Activated naive CD4-positive, alpha-beta T cell treated with anti-CD3 and anti-CD28 coated beads, Interleukin-2, amount 50 U/mL, for 72 hours (primary cell): ENCODE measurements at regions not wholly inside any gene's neighbourhood (a gene's known extent, or its start where the extent isn't known, plus 50 kb on each side); places are given as distances from the start of the nearest gene placed in this dataset.
"Not testable (repeated sequence)": the region's sequence is repeated elsewhere in the genome, so short reads cannot be mapped to it uniquely, and the experiment has no call there.

ENCODE experiments used
- ATAC-seq, 2 donors: fragments of 150-1000 bp; cut with Tn5 transposase; 2 replicates each; pipeline ENCODE4 v1.10.0; 2021; ENCODE audit warnings: mild to moderate bottlenecking in 2 of 2, moderate library complexity in 2 of 2
- DNase-seq, 2 donors: peaks; one replicate each; pipeline ENCODE4 v3.0.0; 2021 to 2022; ENCODE audit warnings: low spot score in 2 of 2
- H3K27ac Mint-ChIP-seq, 2 donors: one replicate each; pipeline ENCODE4 v1.8.0; 2022; ENCODE audit warnings: mild to moderate bottlenecking in 2 of 2, mixed read lengths in 2 of 2
- H3K36me3 Mint-ChIP-seq, 2 donors: one replicate each; pipeline ENCODE4 v1.8.0; 2022; ENCODE audit warnings: mixed read lengths in 2 of 2
- H3K9me3 Mint-ChIP-seq, 2 donors: one replicate each; pipeline ENCODE4 v1.8.0; 2022; ENCODE audit warnings: mixed read lengths in 2 of 2

DNA sequence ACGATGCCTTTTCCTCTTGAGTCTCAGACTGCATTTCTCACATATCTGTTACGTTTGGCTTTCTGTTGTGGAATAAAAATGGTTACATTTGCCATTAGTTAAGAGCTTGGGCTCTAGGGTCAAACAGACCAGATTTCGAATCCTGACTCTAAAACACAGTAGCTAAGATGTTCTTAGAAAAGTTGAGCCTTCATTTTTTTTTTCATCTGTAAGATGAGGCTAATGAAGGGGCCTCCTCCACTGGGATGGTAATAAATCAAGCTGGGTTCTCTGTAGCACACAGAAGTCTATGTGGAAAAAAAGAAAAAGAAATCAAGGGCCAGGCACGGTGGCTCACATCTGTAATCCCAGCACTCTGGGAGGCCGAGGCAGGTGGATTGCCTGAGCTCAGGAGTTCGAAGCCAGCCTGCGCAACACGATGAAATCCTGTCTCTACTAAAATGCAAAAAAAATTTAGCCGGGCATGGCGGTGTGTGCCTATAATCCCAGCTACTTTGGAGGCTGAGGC, 49.9 kb upstream of the CAPRIN1 start:
- H3K27ac Mint-ChIP-seq, result no peak overlapping the region
- H3K36me3 Mint-ChIP-seq, result no peaks in the 10 kb centered on the region
- DNase-seq, result no peak
- H3K9me3 Mint-ChIP-seq, result no peaks in the 10 kb centered on the region
- ATAC-seq, result no peak

DNA sequence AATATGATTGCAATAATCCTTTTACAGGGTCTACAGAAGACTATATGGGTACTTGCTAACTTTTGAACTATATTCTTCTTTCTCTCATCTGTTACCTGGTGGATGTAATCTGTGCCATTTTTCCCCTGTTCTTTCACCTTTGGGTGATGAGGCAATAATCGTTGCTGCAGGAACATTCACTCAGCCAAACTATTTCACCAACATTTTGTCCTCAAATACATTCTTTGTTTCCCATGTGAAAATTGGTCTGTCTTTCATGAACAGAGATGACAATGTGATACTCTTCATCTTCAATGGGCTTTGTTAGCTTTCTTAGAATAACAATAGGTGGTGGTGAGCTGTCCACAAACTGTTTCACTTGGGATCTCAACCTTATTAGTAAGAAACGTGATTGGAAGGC, 52.1 kb upstream of the CAPRIN1 start:
- H3K9me3 Mint-ChIP-seq, result no peaks in the 10 kb centered on the region
- DNase-seq (no peak), ATAC-seq (no peak)
- H3K27ac Mint-ChIP-seq, result no peak overlapping the region
- no peaks in the 10 kb centered on the region for H3K36me3 Mint-ChIP-seq

DNA sequence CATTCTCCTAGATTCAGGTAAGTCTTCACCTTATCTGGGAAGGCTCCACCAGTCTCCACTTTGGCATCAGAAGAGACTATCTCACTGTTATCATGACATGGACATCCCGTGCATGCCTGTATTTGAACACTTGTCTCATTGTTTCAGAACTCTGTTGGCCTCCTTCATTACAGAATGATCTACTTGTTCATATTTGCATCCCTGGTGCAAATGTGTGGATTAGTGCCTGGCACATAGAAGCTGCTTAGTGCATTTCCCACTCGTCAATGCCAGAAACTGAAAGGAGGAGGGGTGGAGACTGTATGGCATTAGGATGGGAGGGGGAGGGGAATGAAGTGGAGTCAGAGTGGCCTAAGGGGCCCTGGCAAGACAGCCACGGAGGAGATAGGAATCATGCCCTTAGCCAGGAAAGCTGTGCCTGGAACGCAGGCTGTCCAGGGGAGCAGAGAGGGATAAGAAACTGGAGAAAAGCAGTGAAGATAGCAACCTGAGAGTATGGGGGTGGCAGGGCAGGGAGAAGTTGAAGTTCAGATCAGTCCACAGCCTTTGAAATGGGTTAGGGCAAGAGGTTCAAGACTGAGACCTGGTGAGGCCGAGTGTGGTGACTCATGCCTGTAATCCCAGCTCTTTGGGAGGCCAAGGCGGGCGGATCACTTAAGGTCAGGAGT, 53.8 kb upstream of the CAPRIN1 start:
- Mint-ChIP-seq H3K27ac (no peak overlapping the region), H3K36me3 (no peaks in the 10 kb centered on the region), H3K9me3 (no peaks in the 10 kb centered on the region)
- ATAC-seq (peak in 1 of 2 donors; percentile 21), DNase-seq (no peak)

DNA sequence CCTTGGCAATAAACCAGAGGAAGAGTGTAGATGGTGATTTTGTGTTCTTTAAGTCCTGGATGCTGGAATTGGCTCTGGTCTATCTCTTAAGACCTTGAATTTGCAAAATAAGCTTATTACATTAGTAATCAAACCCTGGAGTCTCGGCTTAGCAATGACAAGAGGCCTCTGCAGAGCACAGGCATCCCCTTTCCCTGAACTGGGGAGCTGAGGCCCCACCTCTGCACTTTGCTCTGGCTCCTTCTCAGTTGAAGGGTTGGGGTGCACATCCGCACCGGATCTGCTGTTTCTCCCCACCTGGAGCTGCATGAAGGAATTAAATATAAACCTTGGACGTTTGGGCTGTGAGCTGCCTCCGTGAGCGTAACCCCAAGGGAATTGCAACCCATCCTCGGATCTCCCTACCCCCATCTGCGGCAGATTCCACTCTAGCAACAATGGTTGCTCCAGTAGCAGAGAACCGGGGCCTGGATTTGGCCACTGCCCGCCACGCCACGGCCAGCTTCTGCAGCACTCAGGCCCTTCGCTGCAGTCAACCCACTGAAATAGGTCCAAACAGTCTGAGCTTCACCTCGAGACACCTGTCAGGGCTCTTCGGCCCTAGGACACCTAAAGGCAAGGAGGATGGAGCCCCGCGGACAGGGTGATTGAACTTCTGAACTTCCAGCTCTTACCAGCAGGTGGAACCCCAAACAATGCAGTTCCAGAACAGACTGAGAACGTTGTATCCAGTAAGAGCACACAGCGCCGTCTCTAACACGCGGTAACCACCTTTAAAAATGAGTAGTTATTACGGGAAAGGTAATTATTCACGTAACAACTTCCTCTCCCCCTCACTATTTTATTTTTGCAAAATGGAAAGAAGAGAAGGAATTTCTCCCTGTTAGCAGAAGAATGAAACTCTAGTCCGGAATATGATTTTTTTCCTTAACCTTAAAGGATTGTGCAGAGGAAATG, 54.8 kb upstream of the CAPRIN1 start:
- H3K36me3 Mint-ChIP-seq, result no peaks in the 10 kb centered on the region
- ATAC-seq (peak; percentile 96 to 99), DNase-seq (peak in 1 of 2 donors; percentile 75)
- H3K27ac Mint-ChIP-seq, result no peak overlapping the region
- no peaks in the 10 kb centered on the region for H3K9me3 Mint-ChIP-seq

DNA sequence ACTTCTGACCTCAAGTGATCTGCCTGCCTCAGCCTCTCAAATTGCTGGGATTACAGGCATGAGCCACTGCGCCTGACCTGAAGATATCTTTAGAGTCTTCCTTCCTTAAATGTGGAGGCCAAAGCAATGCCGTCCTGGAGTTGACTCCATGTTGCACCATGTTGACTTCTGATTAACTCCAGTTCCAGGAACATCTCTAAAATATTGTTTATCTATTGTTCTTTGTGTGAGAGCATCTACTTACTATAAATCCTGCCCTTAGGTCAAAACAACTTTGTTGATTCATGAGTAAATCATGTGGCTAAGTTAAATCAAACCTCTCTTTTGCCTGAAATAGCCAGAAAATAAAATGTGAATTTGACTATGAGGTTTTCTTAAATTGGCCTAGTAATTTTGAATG, 56.6 kb upstream of the CAPRIN1 start:
- DNase-seq (no peak), ATAC-seq (no peak)
- no peak overlapping the region for H3K27ac Mint-ChIP-seq
- H3K36me3 Mint-ChIP-seq, result no peaks in the 10 kb centered on the region
- H3K9me3 Mint-ChIP-seq, result no peaks in the 10 kb centered on the region

DNA sequence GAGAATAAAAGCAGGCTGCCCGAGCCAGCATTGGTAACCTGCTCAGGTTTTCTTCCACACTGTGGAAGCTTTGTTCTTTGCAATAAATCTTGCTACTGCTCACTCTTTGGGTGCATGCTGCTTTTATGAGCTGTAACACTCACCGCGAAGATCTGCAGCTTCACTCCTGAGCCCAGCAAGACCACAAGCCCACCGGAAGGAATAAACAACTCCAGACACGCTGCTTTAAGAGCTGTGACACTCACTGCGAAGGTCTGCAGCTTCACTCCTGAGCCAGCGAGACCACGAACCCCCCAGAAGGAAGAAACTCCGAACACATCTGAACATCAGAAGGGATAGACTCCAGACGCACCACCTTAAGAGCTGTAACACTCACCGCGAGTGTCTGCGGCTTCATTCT, 60.4 kb upstream of the CAPRIN1 start:
- DNase-seq, ATAC-seq, H3K36me3 Mint-ChIP-seq, H3K9me3 Mint-ChIP-seq, H3K27ac Mint-ChIP-seq: not testable (repeated sequence)

DNA sequence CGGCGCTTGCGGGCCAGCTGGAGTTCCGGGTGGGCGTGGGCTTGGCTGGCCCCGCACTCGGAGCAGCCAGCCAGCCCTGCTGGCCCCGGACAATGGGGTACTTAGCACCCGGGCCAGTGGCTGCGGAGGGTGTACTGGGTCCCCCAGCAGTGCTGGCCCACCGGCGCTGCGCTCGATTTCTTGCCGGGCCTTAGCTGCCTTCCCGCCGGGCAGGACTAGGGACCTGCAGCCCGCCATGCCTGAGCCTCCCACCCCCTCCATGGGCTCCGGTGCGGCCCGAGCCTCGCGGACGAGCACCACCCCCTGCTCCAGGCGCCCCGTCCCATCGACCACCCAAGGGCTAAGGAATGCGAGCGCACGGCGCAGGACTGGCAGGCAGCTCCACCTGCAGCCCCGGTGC, 61.4 kb upstream of the CAPRIN1 start:
- not testable (repeated sequence) for DNase-seq, H3K36me3 Mint-ChIP-seq, H3K27ac Mint-ChIP-seq, H3K9me3 Mint-ChIP-seq, ATAC-seq

DNA sequence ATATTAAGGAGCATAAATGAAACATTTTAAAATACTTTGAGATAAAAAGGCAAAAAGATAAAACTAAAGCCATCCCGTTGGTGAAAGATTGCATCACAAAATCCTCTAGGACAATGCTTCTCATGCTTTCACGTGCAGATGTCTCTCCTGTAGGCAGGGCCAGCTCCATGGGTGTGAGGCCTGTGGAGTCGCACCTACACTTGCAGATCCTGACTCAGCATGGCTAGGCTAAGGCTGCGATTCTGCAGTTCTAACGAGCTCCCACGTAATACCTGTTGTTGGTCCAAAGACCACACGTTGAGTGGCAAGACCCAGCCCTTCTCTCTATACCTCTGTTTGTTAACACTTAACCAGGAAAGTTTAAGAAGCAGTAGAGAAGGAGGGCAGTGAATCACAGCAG, 62.1 kb upstream of the CAPRIN1 start:
- no peak for ATAC-seq
- no peak for DNase-seq
- Mint-ChIP-seq H3K27ac (no peak overlapping the region), H3K36me3 (no peaks in the 10 kb centered on the region), H3K9me3 (no peaks in the 10 kb centered on the region)

DNA sequence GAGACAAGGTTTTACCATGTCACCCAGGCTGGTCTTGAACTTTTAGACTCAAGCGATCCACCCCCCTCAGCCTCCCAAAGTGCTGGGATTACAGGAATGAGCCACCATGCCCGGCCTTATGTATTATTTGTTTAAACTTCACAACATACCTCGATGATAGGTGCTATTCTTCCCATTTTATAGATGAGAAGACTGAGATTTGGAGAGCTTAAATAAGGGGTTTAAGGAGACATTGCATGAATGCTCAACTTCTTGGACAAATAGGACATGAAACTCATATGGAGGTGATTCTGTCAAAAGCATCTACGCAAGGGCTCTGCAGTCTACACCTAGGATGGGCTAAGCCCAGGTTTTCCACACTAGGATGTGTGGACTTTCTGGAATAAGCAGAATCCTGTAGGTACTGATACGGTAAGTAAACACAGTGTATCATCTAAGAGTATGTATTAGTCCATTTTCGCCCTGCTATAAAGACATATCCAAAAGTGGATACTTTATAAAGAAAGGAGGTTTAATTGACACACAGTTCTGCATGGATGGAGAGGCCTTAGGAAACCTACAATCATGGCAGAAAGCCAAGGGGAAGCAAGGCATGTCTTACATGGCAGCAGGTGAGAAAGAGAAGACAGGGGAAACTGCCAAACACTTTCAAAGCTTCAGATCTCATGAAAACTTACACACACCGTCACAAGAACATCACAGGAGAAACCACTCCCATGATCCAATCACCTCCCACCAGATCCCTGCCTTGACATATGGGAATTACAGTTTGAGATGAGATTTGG, 62.8 kb upstream of the CAPRIN1 start:
- DNase-seq, result no peak
- Mint-ChIP-seq H3K36me3 (no peaks in the 10 kb centered on the region), H3K27ac (no peak overlapping the region), H3K9me3 (no peaks in the 10 kb centered on the region)
- no peak for ATAC-seq

DNA sequence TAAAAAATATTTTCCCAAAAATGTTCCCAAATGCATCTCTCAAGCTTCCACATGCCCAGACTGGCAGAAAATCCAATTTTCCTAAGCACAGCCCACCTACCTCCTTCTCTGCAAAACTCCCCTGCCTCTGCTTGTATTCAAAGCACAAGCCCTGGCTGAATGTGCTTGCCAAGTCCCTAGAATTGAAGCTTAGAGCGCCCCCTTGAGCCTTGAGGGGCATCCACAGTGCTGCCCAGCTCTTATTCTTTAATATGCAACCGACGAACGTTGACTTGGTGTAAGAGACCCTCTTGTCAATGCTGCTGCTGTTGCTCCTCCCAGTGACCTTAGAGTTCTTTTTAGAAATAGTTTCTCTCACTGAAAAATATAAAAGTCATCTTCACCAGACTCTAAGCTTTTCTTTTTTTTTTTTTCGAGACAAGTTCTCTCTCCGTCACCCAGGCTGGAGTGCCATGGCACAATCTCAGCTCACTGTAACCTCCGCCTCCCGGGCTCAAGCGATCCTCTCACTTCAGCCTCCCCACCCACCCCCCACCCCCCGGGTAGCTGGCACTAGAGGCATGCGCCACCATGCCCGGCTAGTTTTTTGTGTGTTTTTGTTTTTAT, 63.5 kb upstream of the CAPRIN1 start:
- Mint-ChIP-seq H3K36me3 (no peaks in the 10 kb centered on the region), H3K9me3 (no peaks in the 10 kb centered on the region), H3K27ac (no peak overlapping the region)
- peak; percentile 80 to 87 for ATAC-seq
- peak in 1 of 2 donors; percentile 81 for DNase-seq

DNA sequence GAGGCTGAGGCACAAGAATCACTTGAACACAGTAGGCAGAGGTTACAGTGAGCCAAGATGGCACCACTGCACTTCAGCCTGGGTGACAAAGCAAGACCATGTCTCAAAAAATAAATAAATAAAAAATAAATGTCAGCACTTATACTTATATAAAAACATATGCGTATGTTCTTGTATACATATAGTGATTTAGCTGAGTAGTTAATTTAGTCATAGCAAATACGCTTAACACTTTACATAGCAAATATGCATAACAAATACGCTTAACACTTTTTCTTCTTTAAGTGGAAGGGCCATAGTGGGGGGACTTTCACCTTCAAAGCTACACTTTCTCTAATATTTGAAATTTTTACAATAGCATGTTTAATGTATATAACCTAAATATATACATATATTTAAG, 64.0 kb upstream of the CAPRIN1 start:
- ATAC-seq, result no peak
- Mint-ChIP-seq H3K9me3 (no peaks in the 10 kb centered on the region), H3K36me3 (no peaks in the 10 kb centered on the region), H3K27ac (no peak overlapping the region)
- DNase-seq, result no peak

DNA sequence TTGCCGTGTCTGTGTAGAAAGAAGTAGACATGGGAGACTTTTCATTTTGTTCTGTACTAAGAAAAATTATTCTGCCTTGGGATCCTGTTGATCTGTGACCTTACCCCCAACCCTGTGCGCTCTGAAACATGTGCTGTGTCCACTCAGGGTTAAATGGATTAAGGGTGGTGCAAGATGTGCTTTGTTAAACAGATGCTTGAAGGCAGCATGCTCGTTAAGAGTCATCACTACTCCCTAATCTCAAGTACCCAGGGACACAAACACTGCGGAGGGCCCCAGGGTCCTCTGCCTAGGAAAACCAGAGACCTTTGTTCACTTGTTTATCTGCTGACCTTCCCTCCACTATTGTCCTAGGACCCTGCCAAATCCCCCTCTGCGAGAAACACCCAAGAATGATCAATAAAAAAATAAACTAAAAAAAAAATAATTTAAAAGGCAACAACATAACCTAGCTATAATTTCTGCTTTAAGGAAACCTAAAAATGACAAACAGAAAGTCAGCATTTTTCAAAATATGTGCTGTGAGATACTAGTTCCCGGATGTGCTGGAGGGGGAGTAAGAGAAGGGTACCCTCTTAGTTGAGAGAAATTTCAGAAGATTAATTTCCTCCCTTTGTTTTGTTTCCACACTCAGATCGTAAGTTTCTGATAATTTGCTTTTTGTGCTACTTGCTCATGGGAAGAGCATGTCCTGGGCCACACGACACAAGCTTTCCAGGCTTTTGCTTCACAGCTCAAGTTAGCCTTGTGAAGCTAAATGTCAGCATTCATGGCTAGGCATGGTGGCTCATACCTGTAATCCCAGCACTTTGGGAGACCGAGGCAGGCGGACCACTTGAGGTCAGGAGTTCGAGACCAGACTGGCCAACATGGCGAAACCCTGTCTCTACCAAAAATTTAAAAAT, 64.7 kb upstream of the CAPRIN1 start:
- DNase-seq, H3K36me3 Mint-ChIP-seq, ATAC-seq, H3K27ac Mint-ChIP-seq, H3K9me3 Mint-ChIP-seq: not testable (repeated sequence)

DNA sequence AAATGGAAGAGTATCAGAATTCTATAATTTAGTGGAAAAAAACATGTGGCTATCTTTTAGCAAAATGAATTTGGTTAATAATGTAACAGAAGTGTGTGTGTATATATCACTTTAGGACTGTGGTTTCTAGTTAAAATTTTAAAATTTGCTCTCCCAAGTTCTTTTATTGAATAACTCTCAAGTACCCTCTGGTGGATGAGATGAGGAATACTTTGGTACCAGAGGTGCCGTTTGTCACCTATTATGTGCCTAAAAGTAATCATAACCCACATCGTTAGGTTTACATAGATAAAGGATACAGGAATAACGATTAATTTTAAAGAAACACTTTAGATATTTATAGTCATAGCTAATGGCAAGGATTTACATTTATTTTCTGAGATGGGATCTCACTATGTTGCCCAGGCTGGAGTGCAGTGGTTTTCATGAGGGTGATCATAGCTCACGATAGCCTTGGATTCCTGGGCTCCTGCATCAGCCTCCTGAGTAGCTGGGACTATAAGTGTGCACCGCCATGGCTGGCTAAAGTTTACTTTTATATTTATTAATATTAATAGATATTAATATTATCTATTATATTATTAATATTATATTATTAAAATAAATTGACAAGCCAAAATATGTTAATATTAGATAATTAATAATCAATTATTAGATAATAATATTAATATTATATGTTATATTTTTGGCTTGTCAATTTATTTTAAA, 66.7 kb upstream of the CAPRIN1 start:
- Mint-ChIP-seq H3K27ac (no peak overlapping the region), H3K9me3 (no peaks in the 10 kb centered on the region), H3K36me3 (no peaks in the 10 kb centered on the region)
- DNase-seq, result no peak
- no peak for ATAC-seq

DNA sequence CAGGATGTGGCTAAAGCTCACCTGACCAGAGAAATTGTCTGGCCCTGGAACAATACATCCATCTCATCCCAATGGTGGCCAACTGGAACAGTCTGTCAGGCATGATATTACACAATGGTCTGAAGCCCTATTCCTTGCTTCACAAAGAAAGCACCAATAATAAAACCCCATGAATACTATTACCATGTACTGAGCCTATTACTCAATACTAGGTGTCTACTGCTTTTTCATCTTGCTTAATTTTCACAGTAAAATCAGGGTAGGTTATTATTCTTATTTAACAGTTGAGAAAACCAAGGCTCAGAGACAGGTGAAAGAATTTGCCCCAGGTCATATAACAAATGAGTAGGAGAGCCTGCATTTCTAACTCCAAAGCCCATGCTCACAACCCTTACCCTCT, 68.9 kb upstream of the CAPRIN1 start:
- no peaks in the 10 kb centered on the region for H3K9me3 Mint-ChIP-seq
- no peak overlapping the region for H3K27ac Mint-ChIP-seq
- DNase-seq, result no peak
- ATAC-seq, result no peak
- H3K36me3 Mint-ChIP-seq, result no peaks in the 10 kb centered on the region

DNA sequence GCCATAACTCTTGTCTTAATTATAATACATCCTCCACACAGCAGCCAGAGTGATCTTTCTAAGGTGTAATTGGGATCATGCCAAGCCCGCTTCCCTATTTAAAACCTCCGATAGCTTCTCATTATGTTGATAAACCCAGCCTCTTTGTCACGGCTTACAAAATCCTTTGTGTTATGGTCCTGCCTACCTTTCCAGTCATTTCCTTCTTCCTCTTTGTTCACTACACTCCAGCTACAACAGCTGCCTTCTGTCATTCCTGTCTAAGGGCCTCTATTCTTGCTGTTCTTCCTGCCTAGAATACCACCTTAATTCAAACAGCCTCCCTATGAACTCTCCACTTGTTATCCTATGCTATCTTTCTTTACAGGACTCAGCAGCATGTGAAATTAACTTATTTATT, 70.6 kb upstream of the CAPRIN1 start:
- Mint-ChIP-seq H3K9me3 (no peaks in the 10 kb centered on the region), H3K27ac (no peak overlapping the region), H3K36me3 (no peaks in the 10 kb centered on the region)
- DNase-seq, result no peak
- no peak for ATAC-seq
